ENCODE measurements at regions not wholly inside any gene's neighbourhood (a gene's known extent, or its start where the extent isn't known, plus 50 kb on each side); places are given as distances from the start of the nearest gene placed in this dataset.

- Histone ChIP-seq H3K4me3 (ENCODE audit: insufficient read depth, low read length, poor library complexity, severe bottlenecking) (no peak overlapping the region), H2AFZ (ENCODE audit: low read depth, low read length, severe bottlenecking) (no peak overlapping the region), H3K79me2 (ENCODE audit: insufficient read depth, low read length) (no peaks in the 10 kb centered on the region), H3K27me3 (ENCODE audit: low read length) (no peaks in the 10 kb centered on the region), H3K36me3 (ENCODE audit: low read length) (no peaks in the 10 kb centered on the region), H3K9me2 (replicated peaks; ENCODE audit: insufficient read depth, low read length) (no peaks in the 10 kb centered on the region), H4K20me1 (ENCODE audit: low read depth, low read length) (no peaks in the 10 kb centered on the region), H3K9ac (ENCODE audit: low read length) (no peak overlapping the region), H3F3A (ENCODE audit: insufficient read depth) (no peaks in the 10 kb centered on the region), H3K9me3 (ENCODE audit: insufficient read depth, low read length) (no peaks in the 10 kb centered on the region), H3K4me2 (ENCODE audit: low read depth, low read length, poor library complexity, severe bottlenecking) (no peak overlapping the region), H3K27ac (ENCODE audit: low read depth, low read length) (no peak overlapping the region)
- TF ChIP-seq CTCF (IDR thresholded peaks at IDR 0.05; ENCODE audit: insufficient read depth, low read length, poor library complexity, severe bottlenecking): no peak
- TF ChIP-seq EZH2phosphoT487 (conservative IDR thresholded peaks at IDR 0.05; ENCODE audit: low read length): no peak
Observed at GRCh38 chr6:88454658-88455057, 288.5 kb upstream of the CNR1 start.

- Histone ChIP-seq H3K36me3 (ENCODE audit: low read length) (no peaks in the 10 kb centered on the region), H3K27ac (ENCODE audit: low read depth, low read length) (no peak overlapping the region), H2AFZ (ENCODE audit: low read depth, low read length, severe bottlenecking) (no peak overlapping the region), H3K4me2 (ENCODE audit: low read depth, low read length, poor library complexity, severe bottlenecking) (no peak overlapping the region), H4K20me1 (ENCODE audit: low read depth, low read length) (no peaks in the 10 kb centered on the region), H3K79me2 (ENCODE audit: insufficient read depth, low read length) (no peaks in the 10 kb centered on the region), H3K9me3 (ENCODE audit: insufficient read depth, low read length) (no peaks in the 10 kb centered on the region), H3K27me3 (ENCODE audit: low read length) (no peaks in the 10 kb centered on the region), H3K9me2 (replicated peaks; ENCODE audit: insufficient read depth, low read length) (no peaks in the 10 kb centered on the region), H3F3A (ENCODE audit: insufficient read depth) (no peaks in the 10 kb centered on the region), H3K4me3 (ENCODE audit: insufficient read depth, low read length, poor library complexity, severe bottlenecking) (no peak overlapping the region), H3K9ac (ENCODE audit: low read length) (no peak overlapping the region)
- TF ChIP-seq CTCF (IDR thresholded peaks at IDR 0.05; ENCODE audit: insufficient read depth, low read length, poor library complexity, severe bottlenecking) (no peak), EZH2phosphoT487 (conservative IDR thresholded peaks at IDR 0.05; ENCODE audit: low read length) (no peak)
Observed at GRCh38 chr6:88449770-88450169, 283.6 kb upstream of the CNR1 start.

- no peak for TF ChIP-seq EZH2phosphoT487 (conservative IDR thresholded peaks at IDR 0.05; ENCODE audit: low read length)
- no peak for TF ChIP-seq CTCF (IDR thresholded peaks at IDR 0.05; ENCODE audit: insufficient read depth, low read length, poor library complexity, severe bottlenecking)
- Histone ChIP-seq H3F3A (ENCODE audit: insufficient read depth) (no peaks in the 10 kb centered on the region), H3K27ac (ENCODE audit: low read depth, low read length) (no peak overlapping the region)
Observed at GRCh38 chr6:88445188-88445965, 279.2 kb upstream of the CNR1 start.

More at GRCh38 chr6:88445188-88445965, 279.2 kb upstream of the CNR1 start:
- Histone ChIP-seq H3K36me3 (ENCODE audit: low read length) (no peaks in the 10 kb centered on the region), H3K9me3 (ENCODE audit: insufficient read depth, low read length) (no peaks in the 10 kb centered on the region), H3K9ac (ENCODE audit: low read length) (no peak overlapping the region), H2AFZ (ENCODE audit: low read depth, low read length, severe bottlenecking) (no peak overlapping the region), H3K4me3 (ENCODE audit: insufficient read depth, low read length, poor library complexity, severe bottlenecking) (no peak overlapping the region), H3K4me2 (ENCODE audit: low read depth, low read length, poor library complexity, severe bottlenecking) (no peak overlapping the region), H3K9me2 (replicated peaks; ENCODE audit: insufficient read depth, low read length) (no peaks in the 10 kb centered on the region), H3K79me2 (ENCODE audit: insufficient read depth, low read length) (no peaks in the 10 kb centered on the region), H3K27me3 (ENCODE audit: low read length) (no peaks in the 10 kb centered on the region), H4K20me1 (ENCODE audit: low read depth, low read length) (no peaks in the 10 kb centered on the region)
